ENCODE measurements at regions not wholly inside any gene's neighbourhood (a gene's known extent, or its start where the extent isn't known, plus 50 kb on each side); places are given as distances from the start of the nearest gene placed in this dataset.

- Histone ChIP-seq H3K4me3 (no peak overlapping the region), H3K27ac (no peak overlapping the region), H3K36me3 (no peaks in the 10 kb centered on the region), H3K4me1 (no peaks in the 10 kb centered on the region), H3K27me3 (no peaks in the 10 kb centered on the region), H3K9me3 (no peaks in the 10 kb centered on the region)
- no peak for ATAC-seq (ENCODE audit: low FRiP score in 2 of 2)
- 84 to 86% methylated on average over 6 of the region's 6 CpGs for WGBS, 2 donors
- no peak for TF ChIP-seq EP300 (IDR thresholded peaks at IDR 0.05)
- TF ChIP-seq CTCF (IDR thresholded peaks at IDR 0.05): no peak
- TF ChIP-seq POLR2AphosphoS5 (IDR thresholded peaks at IDR 0.05): no peak
- DNase-seq: no peak
Observed at GRCh38 chr19:13629687-13630357, 123.5 kb upstream of the CACNA1A start.

GRCh38 chr19:13627531-13627930 is 121.3 kb upstream of the CACNA1A start:
- TF ChIP-seq POLR2AphosphoS5 (IDR thresholded peaks at IDR 0.05) (no peak), POLR2A (IDR thresholded peaks at IDR 0.05) (no peak), EP300 (IDR thresholded peaks at IDR 0.05) (no peak), CTCF (IDR thresholded peaks at IDR 0.05) (no peak)
- H3K27me3 ChIP-seq: no peaks in the 10 kb centered on the region
- DNase-seq (no peak), ATAC-seq (ENCODE audit: low FRiP score in 2 of 2) (no peak)
- H3K4me1 ChIP-seq: no peaks in the 10 kb centered on the region
- no peak overlapping the region for H3K27ac ChIP-seq
- no peaks in the 10 kb centered on the region for H3K36me3 ChIP-seq
- 80 to 85% methylated on average over 5 of the region's 5 CpGs for WGBS, 2 donors
- no peak overlapping the region for H3K4me3 ChIP-seq
- no peaks in the 10 kb centered on the region for H3K9me3 ChIP-seq

DNA sequence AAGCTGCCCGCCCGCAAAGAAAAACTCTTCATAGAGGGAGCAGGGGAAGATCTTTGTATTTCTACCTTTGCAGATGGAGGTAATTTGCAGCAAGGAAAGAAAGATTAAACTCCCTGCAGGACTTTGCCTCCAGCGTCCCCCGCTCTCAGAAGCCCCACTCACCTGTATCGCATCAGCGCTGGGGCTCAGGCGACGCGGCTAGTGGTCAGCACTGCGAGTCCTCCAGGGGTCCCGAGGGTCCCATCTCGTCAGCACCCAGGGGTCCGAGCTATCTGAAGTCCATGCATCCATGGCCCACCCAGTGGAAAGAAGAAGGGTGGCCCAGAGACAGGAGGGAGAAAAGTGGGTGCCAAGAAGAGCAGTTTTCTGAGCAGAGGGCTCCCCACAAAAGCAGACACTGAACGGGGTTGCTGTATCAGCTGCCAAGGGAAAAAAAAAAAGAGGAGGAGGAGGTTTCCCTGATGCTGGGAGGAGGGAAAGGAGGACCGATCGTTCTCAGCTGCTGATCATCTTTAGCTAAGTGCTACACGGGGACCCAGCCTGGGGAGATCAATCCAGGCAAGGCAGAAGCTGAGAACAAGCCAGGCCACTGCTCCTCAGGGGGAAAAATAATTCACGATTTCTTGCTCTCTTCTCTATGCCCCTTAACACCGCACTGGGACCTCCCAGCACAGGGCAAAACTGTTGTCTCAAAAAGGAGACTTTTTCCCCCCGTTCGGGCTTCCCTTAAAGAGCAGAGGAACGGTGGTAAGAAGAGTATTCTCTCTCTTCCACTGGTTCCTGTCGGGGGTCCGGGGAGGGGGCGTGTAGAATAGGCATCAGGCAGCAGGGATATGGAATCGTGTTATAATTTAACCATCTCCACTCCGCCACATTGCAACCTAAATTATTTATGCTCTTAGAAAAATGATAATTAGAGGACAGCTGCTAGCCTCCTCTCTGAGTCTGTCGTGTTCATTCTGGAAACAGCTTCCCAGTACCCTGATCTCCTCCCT is 117.7 kb upstream of the CACNA1A start:
- H3K27ac ChIP-seq: no peak overlapping the region
- H3K9me3 ChIP-seq: no peaks in the 10 kb centered on the region
- ATAC-seq (ENCODE audit: low FRiP score in 2 of 2) (no peak), DNase-seq (peak in 1 of 2 donors; percentile 43)
- no peaks in the 10 kb centered on the region for H3K4me1 ChIP-seq
- 44 to 45% methylated on average over 28 of the region's 28 CpGs for WGBS, 2 donors
- no peak for TF ChIP-seq POLR2AphosphoS5 (IDR thresholded peaks at IDR 0.05)
- TF ChIP-seq POLR2A (IDR thresholded peaks at IDR 0.05): no peak
- no peak for TF ChIP-seq CTCF (IDR thresholded peaks at IDR 0.05)
- no peak for TF ChIP-seq EP300 (IDR thresholded peaks at IDR 0.05)
- H3K4me3 ChIP-seq: no peak overlapping the region
- no peaks in the 10 kb centered on the region for H3K27me3 ChIP-seq
- no peaks in the 10 kb centered on the region for H3K36me3 ChIP-seq

- WGBS, 2 donors: 47 to 48% methylated on average over 18 of the region's 18 CpGs
- no peak for ATAC-seq (ENCODE audit: low FRiP score in 2 of 2)
- H3K36me3 ChIP-seq: no peaks in the 10 kb centered on the region
- no peaks in the 10 kb centered on the region for H3K9me3 ChIP-seq
- no peak for TF ChIP-seq CTCF (IDR thresholded peaks at IDR 0.05)
- no peak for TF ChIP-seq POLR2A (IDR thresholded peaks at IDR 0.05)
- H3K4me3 ChIP-seq: no peak overlapping the region
- no peaks in the 10 kb centered on the region for H3K4me1 ChIP-seq
- H3K27ac ChIP-seq: no peak overlapping the region
- H3K27me3 ChIP-seq: no peaks in the 10 kb centered on the region
- no peak for DNase-seq
Observed at GRCh38 chr19:13622766-13623715, 116.8 kb upstream of the CACNA1A start.
